B cell (primary cell): ENCODE measurements at regions not wholly inside any gene's neighbourhood (a gene's known extent, or its start where the extent isn't known, plus 50 kb on each side); places are given as distances from the start of the nearest gene placed in this dataset.

ENCODE experiments used
- ATAC-seq: fragments of 200-7000 bp; cut with Tn5 transposase; one replicate; pipeline ENCODE4 v1.10.0; 2021; ENCODE audit warnings: low read depth, mild to moderate bottlenecking, moderate number of reproducible peaks, moderate library complexity
- CTCF ChIA-PET: fragments of 350-600 bp; sonication (Branson Sonifier 250); formaldehyde crosslinking; loops from one replicate; lab custom pipeline; 2021; ENCODE audit warnings: antibody characterized with exemption, inconsistent platforms; lab: Charles Lee
- POLR2A ChIA-PET: fragments of 350-600 bp; sonication (Branson Sonifier 250); formaldehyde crosslinking; loops from one replicate; lab custom pipeline; 2021; ENCODE audit warnings: antibody characterized with exemption; lab: Charles Lee
- DNase-seq: peaks from one replicate; pipeline ENCODE4 v3.0.0; 2013
- H2AFZ ChIP-seq: 2 replicates; pipeline ENCODE4 v1.6.1; 2012; ENCODE audit warnings: mild to moderate bottlenecking, low read depth, low read length; ENCODE audit not compliant: insufficient read depth, poor library complexity, severe bottlenecking
- H3K27ac ChIP-seq, 2 donors: 1 replicate in 1 of 2; 2 replicates in 1 of 2; pipeline ENCODE4 v1.5.1; 2012 to 2013; ENCODE audit warnings: low read length in 2 of 2, mild to moderate bottlenecking in 2 of 2, moderate library complexity in 1 of 2
- H3K27me3 ChIP-seq, 4 experiments: fragments of 200-600 bp in 1 of 4; sonication (generic) in 1 of 4; replicated peaks in 1 of 4; 1 replicate in 2 of 4; 2 replicates in 2 of 4; pipeline versions ENCODE4 v1.6.1 to v1.7.0; 2013 to 2016; ENCODE audit warnings: low read length in 3 of 4, mild to moderate bottlenecking in 2 of 4, mixed read lengths in 1 of 4, moderate library complexity in 1 of 4; ENCODE audit not compliant: insufficient read depth in 4 of 4, control insufficient read depth in 3 of 4; ENCODE audit errors: control extremely low read depth in 1 of 4
- H3K36me3 ChIP-seq, 2 experiments: replicated peaks in 1 of 2; 1 replicate in 1 of 2; 2 replicates in 1 of 2; pipeline versions ENCODE4 v1.6.1 to v1.7.1; 2013; ENCODE audit warnings: low read length in 1 of 2; ENCODE audit not compliant: insufficient read depth in 2 of 2, control insufficient read depth in 1 of 2; ENCODE audit errors: control extremely low read depth in 1 of 2, extremely low read depth in 1 of 2
- H3K4me1 ChIP-seq, 2 donors: fragments of 200-600 bp in 1 of 2; sonication (generic) in 1 of 2; 1 replicate in 1 of 2; 2 replicates in 1 of 2; pipeline versions ENCODE4 v1.5.1 to v1.6.1; 2013 to 2017; ENCODE audit warnings: low read length in 2 of 2; ENCODE audit not compliant: control insufficient read depth in 2 of 2, insufficient read depth in 2 of 2
- H3K4me2 ChIP-seq: replicated peaks from 2 replicates; pipeline ENCODE3; 2012; ENCODE audit warnings: mild to moderate bottlenecking, low read depth, low read length; ENCODE audit not compliant: poor library complexity, severe bottlenecking
- H3K4me3 ChIP-seq, 5 experiments: fragments of 200-600 bp in 1 of 5; sonication (generic) in 1 of 5; 1 replicate in 3 of 5; 2 replicates in 2 of 5; pipeline versions ENCODE4 v1.5.1 to v1.7.0; 2011 to 2016; ENCODE audit warnings: low read length in 4 of 5, mild to moderate bottlenecking in 4 of 5, low read depth in 2 of 5, control low read depth in 1 of 5, moderate library complexity in 1 of 5; ENCODE audit not compliant: insufficient read depth in 1 of 5; ENCODE audit errors: control extremely low read depth in 1 of 5, extremely low read depth in 1 of 5
- H3K79me2 ChIP-seq: fragments of 200-600 bp; sonication (generic); one replicate; pipeline ENCODE4 v1.6.0; 2016; ENCODE audit warnings: low read length; ENCODE audit not compliant: control insufficient read depth, insufficient read depth
- H3K9ac ChIP-seq: fragments of 200-600 bp; sonication (generic); 2 replicates; pipeline ENCODE4 v1.6.1; 2017; ENCODE audit warnings: mild to moderate bottlenecking, low read length, moderate library complexity
- H3K9me3 ChIP-seq, 3 donors: one replicate each; pipeline versions ENCODE4 v1.6.1 to v1.7.1; 2013; ENCODE audit warnings: low read length in 2 of 3; ENCODE audit not compliant: control insufficient read depth in 2 of 3, insufficient read depth in 1 of 3; ENCODE audit errors: control extremely low read depth in 1 of 3
- H4K20me1 ChIP-seq: 2 replicates; pipeline ENCODE4 v1.6.0; 2012; ENCODE audit warnings: mild to moderate bottlenecking, low read length; ENCODE audit not compliant: insufficient read depth, control insufficient read depth, poor library complexity, severe bottlenecking
- H3K27ac Mint-ChIP-seq: one replicate; pipeline ENCODE4 v1.8.0; 2021; ENCODE audit warnings: mixed read lengths
- H3K27me3 Mint-ChIP-seq: one replicate; pipeline ENCODE4 v1.8.0; 2021; ENCODE audit warnings: mixed read lengths
- H3K4me1 Mint-ChIP-seq: one replicate; pipeline ENCODE4 v1.8.0; 2021; ENCODE audit warnings: mixed read lengths
- H3K4me3 Mint-ChIP-seq: one replicate; pipeline ENCODE4 v1.8.0; 2021; ENCODE audit warnings: mixed read lengths
- H3K9me3 Mint-ChIP-seq: one replicate; pipeline ENCODE4 v1.8.0; 2022; ENCODE audit warnings: mixed read lengths; ENCODE audit not compliant: insufficient read depth
- CTCF ChIP-seq: fragments of 200-600 bp; IDR thresholded peaks from one replicate; pipeline ENCODE4 v1.8.0; 2022; ENCODE audit warnings: antibody characterized with exemption, mild to moderate bottlenecking
- EZH2 ChIP-seq: IDR thresholded peaks from 2 replicates; pipeline ENCODE4 v1.6.1; 2012; ENCODE audit warnings: borderline replicate concordance, low read depth, mild to moderate bottlenecking, moderate library complexity, low read length; ENCODE audit not compliant: insufficient read depth, poor library complexity, severe bottlenecking
- WGBS: methylation state at CpG from one replicate; pipeline ENCODE4 v1.1.5; 2013; ENCODE audit warnings: missing lambda C conversion rate; ENCODE audit not compliant: insufficient coverage; 5-methylcytosine and 5-hydroxymethylcytosine counted together
- intact Hi-C: fragments of 100-400 bp; cut with micrococcal nuclease; formaldehyde crosslinking; loops from one replicate; pipeline ENCODE4 v1.10.0; 2022

GRCh38 chr14:84804468-84804867 is 725.5 kb upstream of the FLRT2 start:
- CTCF ChIA-PET: no interaction called here
- no peak for ATAC-seq

DNA sequence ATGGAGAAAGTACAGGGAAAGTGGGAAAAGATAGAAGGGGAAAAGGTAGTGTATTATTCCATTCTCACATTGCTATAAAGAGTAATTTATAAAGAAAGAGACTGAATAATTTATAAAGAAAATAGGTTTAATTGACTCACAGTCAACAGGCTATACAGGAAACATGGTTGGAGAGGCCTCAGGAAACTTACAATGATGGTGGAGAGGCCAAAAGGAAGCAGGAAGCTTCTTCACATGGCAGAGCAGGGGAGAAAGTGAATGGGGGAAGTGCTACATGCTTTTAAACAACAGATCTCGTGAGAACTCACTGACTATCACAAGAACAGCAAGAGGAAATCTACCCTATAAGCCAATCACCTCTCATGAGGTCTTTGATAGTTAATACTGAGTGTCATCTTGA is 725.0 kb upstream of the FLRT2 start:
- no peak for DNase-seq
- CTCF ChIA-PET: no interaction called here

More at GRCh38 chr14:84804468-84804867, 725.5 kb upstream of the FLRT2 start:
- H3K9ac ChIP-seq: no peak overlapping the region
- H3K27ac ChIP-seq: no peak overlapping the region
- no peaks in the 10 kb centered on the region for H4K20me1 ChIP-seq
- no peak overlapping the region for H2AFZ ChIP-seq
- no peak overlapping the region for H3K4me3 Mint-ChIP-seq
- no peak for DNase-seq
- H3K27me3 Mint-ChIP-seq: no peaks in the 10 kb centered on the region
- peaks cover 0 to 3% (median 2%) of the 10 kb centered on the region in 3 donors for H3K9me3 ChIP-seq
- H3K4me1 ChIP-seq: no peaks in the 10 kb centered on the region
- no CpG with 5 or more reads among the region's 1 CpG for WGBS
- intact Hi-C loops: no loop called here
- H3K9me3 Mint-ChIP-seq: peaks cover 3% of the 10 kb centered on the region
- no peaks in the 10 kb centered on the region for H3K79me2 ChIP-seq
- H3K4me2 ChIP-seq: no peak overlapping the region
- no peak overlapping the region for H3K27ac Mint-ChIP-seq
- H3K36me3 ChIP-seq: no peaks in the 10 kb centered on the region
- H3K4me1 Mint-ChIP-seq: no peaks in the 10 kb centered on the region
- no peaks in the 10 kb centered on the region for H3K27me3 ChIP-seq
- no peak overlapping the region for H3K4me3 ChIP-seq
- TF ChIP-seq EZH2: no peak
- TF ChIP-seq CTCF: no peak
- POLR2A ChIA-PET: no interaction called here

More for the DNA sequence above, 725.0 kb upstream of the FLRT2 start:
- Histone ChIP-seq H3K4me1 (no peaks in the 10 kb centered on the region), H2AFZ (no peak overlapping the region), H4K20me1 (no peaks in the 10 kb centered on the region), H3K9ac (no peak overlapping the region), H3K27me3 (no peaks in the 10 kb centered on the region), H3K79me2 (no peaks in the 10 kb centered on the region), H3K36me3 (no peaks in the 10 kb centered on the region), H3K9me3 (peaks cover 0 to 3% (median 2%) of the 10 kb centered on the region in 3 donors), H3K4me3 (no peak overlapping the region), H3K27ac (no peak overlapping the region), H3K4me2 (no peak overlapping the region)
- Mint-ChIP-seq H3K27ac (no peak overlapping the region), H3K4me3 (no peak overlapping the region), H3K27me3 (no peaks in the 10 kb centered on the region), H3K4me1 (no peaks in the 10 kb centered on the region), H3K9me3 (peaks cover 3% of the 10 kb centered on the region)
- TF ChIP-seq EZH2: no peak
- TF ChIP-seq CTCF: no peak
- WGBS: no CpG with 5 or more reads among the region's 1 CpG
- POLR2A ChIA-PET: no interaction called here
- ATAC-seq: no peak
- intact Hi-C loops: no loop called here
